Duodenal mucosa (tissue), 2 donors: ENCODE measurements at regions not wholly inside any gene's neighbourhood (a gene's known extent, or its start where the extent isn't known, plus 50 kb on each side); places are given as distances from the start of the nearest gene placed in this dataset.

Experiments
- H3K27ac ChIP-seq: one replicate; pipeline ENCODE4 v1.7.0; 2013; ENCODE audit warnings: low read depth, low read length
- H3K27me3 ChIP-seq, 2 donors: one replicate each; pipeline ENCODE4 v1.7.0; 2013; ENCODE audit warnings: low read length in 2 of 2, control low read depth in 1 of 2; ENCODE audit not compliant: insufficient read depth in 2 of 2, control insufficient read depth in 1 of 2
- H3K36me3 ChIP-seq, 2 donors: one replicate each; pipeline ENCODE4 v1.7.0; 2013; ENCODE audit warnings: low read length in 2 of 2, control low read depth in 1 of 2; ENCODE audit not compliant: insufficient read depth in 2 of 2, control insufficient read depth in 1 of 2
- H3K4me1 ChIP-seq, 2 donors: one replicate each; pipeline ENCODE4 v1.7.0; 2013; ENCODE audit warnings: low read length in 2 of 2, control low read depth in 1 of 2; ENCODE audit not compliant: insufficient read depth in 2 of 2, control insufficient read depth in 1 of 2
- H3K4me3 ChIP-seq, 2 donors: one replicate each; pipeline ENCODE4 v1.7.0; 2013; ENCODE audit warnings: low read length in 2 of 2, low read depth in 1 of 2
- H3K9ac ChIP-seq, 2 donors: one replicate each; pipeline ENCODE4 v1.7.0; 2013; ENCODE audit warnings: low read length in 2 of 2, low read depth in 1 of 2
- H3K9me3 ChIP-seq, 2 donors: one replicate each; pipeline ENCODE4 v1.7.0; 2013; ENCODE audit warnings: low read length in 2 of 2, control low read depth in 1 of 2; ENCODE audit not compliant: control insufficient read depth in 1 of 2

- H3K27ac ChIP-seq = no peak overlapping the region
- H3K4me1 ChIP-seq = peaks cover 0 to 7% of the 10 kb centered on the region in 2 donors
- H3K9me3 ChIP-seq = no peaks in the 10 kb centered on the region
- H3K36me3 ChIP-seq = no peaks in the 10 kb centered on the region
- no peak overlapping the region for H3K4me3 ChIP-seq
- no peaks in the 10 kb centered on the region for H3K27me3 ChIP-seq
- H3K9ac ChIP-seq = no peak overlapping the region
These were observed 227.6 kb downstream of the ANAPC1 start for GRCh38 chr2:111656436-111656835.

- no peak overlapping the region for H3K27ac ChIP-seq
- no peak overlapping the region for H3K9ac ChIP-seq
- H3K4me3 ChIP-seq = no peak overlapping the region
- H3K27me3 ChIP-seq = no peaks in the 10 kb centered on the region
- H3K4me1 ChIP-seq = peaks cover 0 to 7% of the 10 kb centered on the region in 2 donors
- H3K36me3 ChIP-seq = no peaks in the 10 kb centered on the region
- no peaks in the 10 kb centered on the region for H3K9me3 ChIP-seq
These were observed 227.1 kb downstream of the ANAPC1 start for GRCh38 chr2:111656894-111657293.

- Histone ChIP-seq H3K4me1 (peaks cover 0 to 7% of the 10 kb centered on the region in 2 donors), H3K9ac (no peak overlapping the region), H3K36me3 (no peaks in the 10 kb centered on the region), H3K9me3 (no peaks in the 10 kb centered on the region), H3K27ac (no peak overlapping the region), H3K4me3 (no peak overlapping the region), H3K27me3 (no peaks in the 10 kb centered on the region)
These were observed 226.5 kb downstream of the ANAPC1 start for GRCh38 chr2:111657351-111657975.

- Histone ChIP-seq H3K9me3 (no peaks in the 10 kb centered on the region), H3K27ac (no peak overlapping the region)
These were observed 224.3 kb downstream of the ANAPC1 start for GRCh38 chr2:111659361-111660333.

GRCh38 chr2:111660811-111661210 is 223.2 kb downstream of the ANAPC1 start:
- no peaks in the 10 kb centered on the region for H3K9me3 ChIP-seq
- H3K4me1 ChIP-seq = peaks cover 0 to 13% of the 10 kb centered on the region in 2 donors
- no peaks in the 10 kb centered on the region for H3K36me3 ChIP-seq
- no peak overlapping the region for H3K27ac ChIP-seq
- no peak overlapping the region for H3K4me3 ChIP-seq
- no peak overlapping the region for H3K9ac ChIP-seq
- no peaks in the 10 kb centered on the region for H3K27me3 ChIP-seq

More at GRCh38 chr2:111659361-111660333, 224.3 kb downstream of the ANAPC1 start:
- Histone ChIP-seq H3K4me1 (peaks cover 0 to 13% of the 10 kb centered on the region in 2 donors), H3K9ac (no peak overlapping the region), H3K4me3 (no peak overlapping the region), H3K27me3 (no peaks in the 10 kb centered on the region), H3K36me3 (no peaks in the 10 kb centered on the region)

GRCh38 chr2:111661286-111661940 is 222.6 kb downstream of the ANAPC1 start:
- peaks cover 0 to 13% of the 10 kb centered on the region in 2 donors for H3K4me1 ChIP-seq
- no peaks in the 10 kb centered on the region for H3K9me3 ChIP-seq
- H3K27ac ChIP-seq = no peak overlapping the region
- H3K36me3 ChIP-seq = no peaks in the 10 kb centered on the region
- no peak overlapping the region for H3K9ac ChIP-seq
- H3K4me3 ChIP-seq = no peak overlapping the region
- H3K27me3 ChIP-seq = peaks cover 0 to 3% of the 10 kb centered on the region in 2 donors

GRCh38 chr2:111662039-111662770 is 221.8 kb downstream of the ANAPC1 start:
- Histone ChIP-seq H3K9me3 (no peaks in the 10 kb centered on the region), H3K27ac (no peak overlapping the region)

GRCh38 chr2:111662771-111663470 is 221.1 kb downstream of the ANAPC1 start:
- Histone ChIP-seq H3K4me1 (peaks cover 0 to 13% of the 10 kb centered on the region in 2 donors), H3K36me3 (no peaks in the 10 kb centered on the region), H3K27ac (no peak overlapping the region), H3K9me3 (no peaks in the 10 kb centered on the region), H3K27me3 (peaks cover 0 to 5% of the 10 kb centered on the region in 2 donors), H3K4me3 (no peak overlapping the region), H3K9ac (no peak overlapping the region)

More at GRCh38 chr2:111662039-111662770, 221.8 kb downstream of the ANAPC1 start:
- no peak overlapping the region for H3K9ac ChIP-seq
- peaks cover 0 to 13% of the 10 kb centered on the region in 2 donors for H3K4me1 ChIP-seq
- H3K4me3 ChIP-seq = no peak overlapping the region
- no peaks in the 10 kb centered on the region for H3K36me3 ChIP-seq
- H3K27me3 ChIP-seq = peaks cover 0 to 5% of the 10 kb centered on the region in 2 donors
